ENCODE measurements at regions not wholly inside any gene's neighbourhood (a gene's known extent, or its start where the extent isn't known, plus 50 kb on each side); places are given as distances from the start of the nearest gene placed in this dataset.
A peak's percentile ranks its signal among the peaks of the same experiment; 100 is the strongest.

DNA sequence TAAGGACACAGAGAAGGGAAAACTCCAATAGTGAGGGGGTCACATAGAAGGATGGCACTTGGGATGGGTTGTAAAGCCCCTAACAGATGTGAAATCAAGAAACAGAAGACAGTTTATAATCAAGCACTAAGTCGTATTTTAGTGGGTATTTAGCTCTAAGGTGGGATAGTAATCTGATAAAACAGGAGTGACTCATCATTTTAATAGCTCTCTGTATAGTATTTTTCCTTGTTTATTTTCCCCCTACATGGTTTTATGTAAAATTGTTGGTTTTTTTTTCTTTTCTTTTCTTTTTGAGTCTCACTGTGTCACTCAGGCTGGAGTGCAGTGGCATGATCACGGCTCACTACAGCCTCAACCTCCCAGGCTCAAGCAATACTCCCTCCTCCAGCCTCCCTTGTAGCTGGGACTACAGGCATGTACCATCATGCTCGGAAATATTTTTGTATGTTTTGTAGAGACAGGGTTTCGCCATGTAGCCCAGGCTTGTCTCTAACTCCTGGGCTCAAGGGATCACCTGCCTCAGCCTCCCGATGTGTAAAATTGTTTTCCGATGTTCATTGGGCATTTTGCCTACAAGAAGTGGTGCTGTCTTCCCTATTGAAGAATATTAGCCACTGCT, 142.6 kb upstream of the SERPINE2 start:
- Histone ChIP-seq H3K9ac (ENCODE audit: control insufficient read depth, extremely low read depth, insufficient read depth, low read length) (no peak overlapping the region), H3K9me1 (ENCODE audit: control insufficient read depth, extremely low read depth, insufficient read depth, low read length) (no peaks in the 10 kb centered on the region), H3K27ac (ENCODE audit: control insufficient read depth, insufficient read depth, low read length) (no peak overlapping the region), H3K36me3 (ENCODE audit: control insufficient read depth in 2 of 2, extremely low read depth in 1 of 2, insufficient read depth in 2 of 2, low read length in 2 of 2) (no peaks in the 10 kb centered on the region), H3K79me2 (ENCODE audit: control insufficient read depth, insufficient read depth, low read length) (no peaks in the 10 kb centered on the region), H3K27me3 (ENCODE audit: control insufficient read depth, extremely low read depth, insufficient read depth, low read length) (no peaks in the 10 kb centered on the region), H3K4me3 (ENCODE audit: control insufficient read depth in 2 of 3, extremely low read depth in 1 of 3, insufficient read depth in 2 of 3, low read depth in 1 of 3, low read length in 3 of 3) (no peak overlapping the region), H3K4me1 (ENCODE audit: control insufficient read depth, extremely low read depth, insufficient read depth, low read length) (peaks cover 22% of the 10 kb centered on the region), H3K9me3 (ENCODE audit: control insufficient read depth, low read depth, low read length) (peaks cover 2% of the 10 kb centered on the region), H4K20me1 (ENCODE audit: control insufficient read depth, extremely low read depth, insufficient read depth, low read length) (no peaks in the 10 kb centered on the region), H3K4me2 (ENCODE audit: control insufficient read depth, extremely low read depth, insufficient read depth, low read depth, low read length) (peak overlapping the region; percentile 9), H2AFZ (ENCODE audit: control insufficient read depth, low read length) (peak overlapping the region; percentile 1)
- no peak for TF ChIP-seq EZH2 (IDR thresholded peaks at IDR 0.05; ENCODE audit: low read length)
- TF ChIP-seq, protein P1, sequence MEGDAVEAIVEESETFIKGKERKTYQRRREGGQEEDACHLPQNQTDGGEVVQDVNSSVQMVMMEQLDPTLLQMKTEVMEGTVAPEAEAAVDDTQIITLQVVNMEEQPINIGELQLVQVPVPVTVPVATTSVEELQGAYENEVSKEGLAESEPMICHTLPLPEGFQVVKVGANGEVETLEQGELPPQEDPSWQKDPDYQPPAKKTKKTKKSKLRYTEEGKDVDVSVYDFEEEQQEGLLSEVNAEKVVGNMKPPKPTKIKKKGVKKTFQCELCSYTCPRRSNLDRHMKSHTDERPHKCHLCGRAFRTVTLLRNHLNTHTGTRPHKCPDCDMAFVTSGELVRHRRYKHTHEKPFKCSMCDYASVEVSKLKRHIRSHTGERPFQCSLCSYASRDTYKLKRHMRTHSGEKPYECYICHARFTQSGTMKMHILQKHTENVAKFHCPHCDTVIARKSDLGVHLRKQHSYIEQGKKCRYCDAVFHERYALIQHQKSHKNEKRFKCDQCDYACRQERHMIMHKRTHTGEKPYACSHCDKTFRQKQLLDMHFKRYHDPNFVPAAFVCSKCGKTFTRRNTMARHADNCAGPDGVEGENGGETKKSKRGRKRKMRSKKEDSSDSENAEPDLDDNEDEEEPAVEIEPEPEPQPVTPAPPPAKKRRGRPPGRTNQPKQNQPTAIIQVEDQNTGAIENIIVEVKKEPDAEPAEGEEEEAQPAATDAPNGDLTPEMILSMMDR (optimal IDR thresholded peaks at IDR 0.05 in 1 of 3, IDR thresholded peaks at IDR 0.05 in 1 of 3, conservative IDR thresholded peaks at IDR 0.05 in 1 of 3; ENCODE audit: extremely low read depth in 1 of 3, insufficient read depth in 2 of 3, low read length in 3 of 3), result no peak
- FAIRE-seq (peak; percentile 59), DNase-seq (ENCODE audit: low read depth, low spot score) (no peak)
- dilution Hi-C loops (cut with MboI; ENCODE audit: extremely low pct_ligation_motif_present, low sequenced_read_pairs), result no loop called here

DNA sequence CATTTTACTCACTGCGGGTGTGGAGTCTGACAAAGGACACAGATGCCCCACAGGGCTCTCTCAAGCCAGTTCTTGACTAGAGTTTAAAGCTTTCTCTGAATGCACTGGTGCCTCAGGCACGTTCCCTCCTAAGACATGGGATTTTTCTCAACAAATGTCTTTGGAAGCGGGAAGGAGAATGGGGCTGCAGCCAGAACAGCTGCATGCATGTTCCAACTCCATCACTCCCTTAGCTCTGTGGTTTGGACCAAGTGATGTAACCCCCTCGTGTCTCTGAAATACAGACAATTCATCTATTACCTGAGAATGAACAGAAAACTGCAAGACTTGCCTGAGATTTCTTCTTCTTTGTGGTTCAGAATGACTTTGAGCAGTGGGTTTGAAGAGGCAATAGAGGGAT, 141.7 kb upstream of the SERPINE2 start:
- peaks cover 22% of the 10 kb centered on the region for H3K4me1 ChIP-seq (ENCODE audit: control insufficient read depth, extremely low read depth, insufficient read depth, low read length)
- no peaks in the 10 kb centered on the region for H3K27me3 ChIP-seq (ENCODE audit: control insufficient read depth, extremely low read depth, insufficient read depth, low read length)
- H3K9ac ChIP-seq (ENCODE audit: control insufficient read depth, extremely low read depth, insufficient read depth, low read length), result no peak overlapping the region
- H3K79me2 ChIP-seq (ENCODE audit: control insufficient read depth, insufficient read depth, low read length), result no peaks in the 10 kb centered on the region
- H3K9me1 ChIP-seq (ENCODE audit: control insufficient read depth, extremely low read depth, insufficient read depth, low read length), result no peaks in the 10 kb centered on the region
- TF ChIP-seq, protein P1 (optimal IDR thresholded peaks at IDR 0.05 in 1 of 3, IDR thresholded peaks at IDR 0.05 in 1 of 3, conservative IDR thresholded peaks at IDR 0.05 in 1 of 3; ENCODE audit: extremely low read depth in 1 of 3, insufficient read depth in 2 of 3, low read length in 3 of 3), result no peak
- TF ChIP-seq EZH2 (IDR thresholded peaks at IDR 0.05; ENCODE audit: low read length), result no peak
- H2AFZ ChIP-seq (ENCODE audit: control insufficient read depth, low read length), result peak overlapping the region; percentile 8
- H4K20me1 ChIP-seq (ENCODE audit: control insufficient read depth, extremely low read depth, insufficient read depth, low read length), result no peaks in the 10 kb centered on the region
- no peak for FAIRE-seq
- no peak overlapping the region for H3K27ac ChIP-seq (ENCODE audit: control insufficient read depth, insufficient read depth, low read length)
- H3K4me3 ChIP-seq (ENCODE audit: control insufficient read depth in 2 of 3, extremely low read depth in 1 of 3, insufficient read depth in 2 of 3, low read depth in 1 of 3, low read length in 3 of 3), result no peak overlapping the region
- no peak overlapping the region for H3K4me2 ChIP-seq (ENCODE audit: control insufficient read depth, extremely low read depth, insufficient read depth, low read depth, low read length)
- DNase-seq (ENCODE audit: low read depth, low spot score), result no peak
- dilution Hi-C loops (cut with MboI; ENCODE audit: extremely low pct_ligation_motif_present, low sequenced_read_pairs), result no loop called here
- H3K36me3 ChIP-seq (ENCODE audit: control insufficient read depth in 2 of 2, extremely low read depth in 1 of 2, insufficient read depth in 2 of 2, low read length in 2 of 2), result no peaks in the 10 kb centered on the region
- H3K9me3 ChIP-seq (ENCODE audit: control insufficient read depth, low read depth, low read length), result peaks cover 2% of the 10 kb centered on the region
